Mesothelial cell of epicardium (in vitro differentiated cells): ENCODE measurements at regions not wholly inside any gene's neighbourhood (a gene's known extent, or its start where the extent isn't known, plus 50 kb on each side); places are given as distances from the start of the nearest gene placed in this dataset.

ENCODE experiments used
- DNase-seq, 2 experiments: peaks; one replicate each; pipeline ENCODE4 v3.0.0; 2021; ENCODE audit warnings: low spot score in 2 of 2; ENCODE audit not compliant: unreplicated experiment in 2 of 2
- H3K27ac Mint-ChIP-seq: 2 replicates; pipeline ENCODE4 v1.8.0; 2021; ENCODE audit warnings: mixed read lengths
- H3K27me3 Mint-ChIP-seq: 2 replicates; pipeline ENCODE4 v1.8.0; 2021; ENCODE audit warnings: low read depth, mixed read lengths
- H3K36me3 Mint-ChIP-seq: 2 replicates; pipeline ENCODE4 v1.8.0; 2021; ENCODE audit warnings: mixed read lengths
- H3K4me1 Mint-ChIP-seq: 2 replicates; pipeline ENCODE4 v1.8.0; 2021; ENCODE audit warnings: mixed read lengths
- H3K4me3 Mint-ChIP-seq: 2 replicates; pipeline ENCODE4 v1.8.0; 2021; ENCODE audit warnings: mild to moderate bottlenecking, moderate library complexity, mixed read lengths
- H3K9me3 Mint-ChIP-seq: 2 replicates; pipeline ENCODE4 v1.8.0; 2021; ENCODE audit warnings: mixed read lengths
- TF ChIP-seq, protein P1 (sequence below): fragments of 200-600 bp; sonication (generic); IDR thresholded peaks from one replicate; pipeline ENCODE4 v1.5.0; 2021; ENCODE audit warnings: antibody characterized with exemption; ENCODE audit not compliant: unreplicated experiment

- DNase-seq, result no peak
- no peak overlapping the region for H3K27ac Mint-ChIP-seq
- TF ChIP-seq, protein P1, sequence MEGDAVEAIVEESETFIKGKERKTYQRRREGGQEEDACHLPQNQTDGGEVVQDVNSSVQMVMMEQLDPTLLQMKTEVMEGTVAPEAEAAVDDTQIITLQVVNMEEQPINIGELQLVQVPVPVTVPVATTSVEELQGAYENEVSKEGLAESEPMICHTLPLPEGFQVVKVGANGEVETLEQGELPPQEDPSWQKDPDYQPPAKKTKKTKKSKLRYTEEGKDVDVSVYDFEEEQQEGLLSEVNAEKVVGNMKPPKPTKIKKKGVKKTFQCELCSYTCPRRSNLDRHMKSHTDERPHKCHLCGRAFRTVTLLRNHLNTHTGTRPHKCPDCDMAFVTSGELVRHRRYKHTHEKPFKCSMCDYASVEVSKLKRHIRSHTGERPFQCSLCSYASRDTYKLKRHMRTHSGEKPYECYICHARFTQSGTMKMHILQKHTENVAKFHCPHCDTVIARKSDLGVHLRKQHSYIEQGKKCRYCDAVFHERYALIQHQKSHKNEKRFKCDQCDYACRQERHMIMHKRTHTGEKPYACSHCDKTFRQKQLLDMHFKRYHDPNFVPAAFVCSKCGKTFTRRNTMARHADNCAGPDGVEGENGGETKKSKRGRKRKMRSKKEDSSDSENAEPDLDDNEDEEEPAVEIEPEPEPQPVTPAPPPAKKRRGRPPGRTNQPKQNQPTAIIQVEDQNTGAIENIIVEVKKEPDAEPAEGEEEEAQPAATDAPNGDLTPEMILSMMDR, result no peak
- no peaks in the 10 kb centered on the region for H3K9me3 Mint-ChIP-seq
- no peak overlapping the region for H3K4me3 Mint-ChIP-seq
- no peaks in the 10 kb centered on the region for H3K27me3 Mint-ChIP-seq
- H3K36me3 Mint-ChIP-seq, result no peaks in the 10 kb centered on the region
- H3K4me1 Mint-ChIP-seq, result peaks cover 15% of the 10 kb centered on the region
These were observed 791.8 kb upstream of the NR2F2 start for GRCh38 chr15:95538693-95539092.

- no peak for DNase-seq
These were observed 789.2 kb upstream of the NR2F2 start for GRCh38 chr15:95541301-95541700.

GRCh38 chr15:95549168-95549738 lies 781.2 kb upstream of the NR2F2 start:
- no peak for DNase-seq
- Mint-ChIP-seq H3K36me3 (no peaks in the 10 kb centered on the region), H3K9me3 (peaks cover 6% of the 10 kb centered on the region), H3K27ac (no peak overlapping the region), H3K4me3 (no peak overlapping the region), H3K27me3 (no peaks in the 10 kb centered on the region), H3K4me1 (peaks cover 2% of the 10 kb centered on the region)
- TF ChIP-seq, protein P1, result no peak

More at GRCh38 chr15:95541301-95541700, 789.2 kb upstream of the NR2F2 start:
- Mint-ChIP-seq H3K9me3 (peaks cover 5% of the 10 kb centered on the region), H3K27me3 (no peaks in the 10 kb centered on the region), H3K36me3 (no peaks in the 10 kb centered on the region), H3K4me3 (no peak overlapping the region), H3K4me1 (peaks cover 15% of the 10 kb centered on the region), H3K27ac (no peak overlapping the region)
- TF ChIP-seq, protein P1, result no peak

- Mint-ChIP-seq H3K4me3 (no peak overlapping the region), H3K36me3 (no peaks in the 10 kb centered on the region)
These were observed 779.8 kb upstream of the NR2F2 start for GRCh38 chr15:95550702-95551101.

DNA sequence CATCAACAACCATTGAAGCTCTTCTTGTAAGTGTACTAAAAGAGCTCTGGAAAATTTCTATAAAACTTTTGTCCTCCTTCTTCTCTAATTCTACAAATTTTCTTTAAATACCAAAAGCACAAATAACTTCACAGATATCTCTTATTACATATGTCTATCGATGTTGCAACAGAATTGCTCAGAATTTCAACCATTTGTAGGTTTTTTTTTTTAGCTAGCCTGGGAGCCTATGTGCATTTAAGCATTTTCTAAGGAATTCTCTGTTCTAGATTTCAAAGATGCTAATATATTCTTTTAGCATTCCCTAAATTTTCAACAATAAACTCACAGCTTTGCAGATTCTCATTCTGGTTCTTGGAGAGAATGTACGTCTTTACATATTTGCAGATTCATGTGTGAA lies 774.3 kb upstream of the NR2F2 start:
- Mint-ChIP-seq H3K27ac (peak overlapping the region; percentile 29), H3K4me1 (peaks cover 42% of the 10 kb centered on the region), H3K9me3 (peaks cover 3% of the 10 kb centered on the region), H3K27me3 (no peaks in the 10 kb centered on the region), H3K4me3 (no peak overlapping the region), H3K36me3 (no peaks in the 10 kb centered on the region)
- no peak for DNase-seq
- TF ChIP-seq, protein P1, result no peak

More at GRCh38 chr15:95550702-95551101, 779.8 kb upstream of the NR2F2 start:
- Mint-ChIP-seq H3K4me1 (peaks cover 3% of the 10 kb centered on the region), H3K27ac (no peak overlapping the region), H3K9me3 (peaks cover 3% of the 10 kb centered on the region), H3K27me3 (no peaks in the 10 kb centered on the region)
- no peak for DNase-seq
- TF ChIP-seq, protein P1, result no peak

GRCh38 chr15:95556866-95557225 lies 773.7 kb upstream of the NR2F2 start:
- DNase-seq, result no peak
- Mint-ChIP-seq H3K36me3 (no peaks in the 10 kb centered on the region), H3K4me3 (no peak overlapping the region), H3K9me3 (peaks cover 3% of the 10 kb centered on the region), H3K27me3 (no peaks in the 10 kb centered on the region), H3K27ac (peak overlapping the region; percentile 67), H3K4me1 (peaks cover 47% of the 10 kb centered on the region)
- TF ChIP-seq, protein P1, result no peak
